ENCODE measurements at regions not wholly inside any gene's neighbourhood (a gene's known extent, or its start where the extent isn't known, plus 50 kb on each side); places are given as distances from the start of the nearest gene placed in this dataset.

DNA sequence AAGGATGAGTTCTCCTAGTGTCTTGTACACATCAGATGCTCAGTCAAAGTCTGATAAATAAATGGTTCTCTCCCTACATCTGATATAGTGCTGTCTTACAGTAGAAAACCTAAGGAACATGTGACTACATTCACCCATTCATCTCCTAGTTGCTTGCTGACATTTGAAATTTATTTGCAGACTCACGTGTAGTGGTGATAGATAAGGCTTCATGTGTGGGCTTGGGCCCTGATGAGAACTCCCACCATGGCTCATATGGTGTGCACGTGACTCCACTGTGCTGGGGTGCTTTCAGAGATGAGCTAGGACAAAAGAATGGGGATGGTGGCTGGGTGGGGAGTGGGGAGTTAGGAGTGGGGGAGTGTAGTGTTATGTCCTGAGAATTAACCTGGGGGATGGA is 287.3 kb downstream of the RPS24 start:
- intact Hi-C loops (cut with micrococcal nuclease) = no loop called here
- no peak for DNase-seq (ENCODE audit: low read depth, low spot score)
- Histone ChIP-seq H3K27ac (ENCODE audit: low read depth, low read length) (no peak overlapping the region), H2AFZ (ENCODE audit: low read depth, low read length, poor library complexity, severe bottlenecking) (no peak overlapping the region), H3K9me2 (ENCODE audit: insufficient read depth) (no peaks in the 10 kb centered on the region), H3K9ac (ENCODE audit: low read length) (no peak overlapping the region), H3K4me3 (replicated peaks in 1 of 2; ENCODE audit: low read depth in 1 of 2, low read length in 2 of 2) (no peak overlapping the region), H3K79me2 (ENCODE audit: insufficient read depth, low read length) (no peaks in the 10 kb centered on the region), H3K4me1 (ENCODE audit: control insufficient read depth in 1 of 2, insufficient read depth in 2 of 2, low read length in 2 of 2) (no peaks in the 10 kb centered on the region), H3K9me3 (ENCODE audit: control insufficient read depth in 1 of 2, insufficient read depth in 1 of 2, low read depth in 1 of 2, low read length in 2 of 2) (peaks cover 0 to 4% of the 10 kb centered on the region in 2 experiments; a peak in 1 of 4 replicates), H3K4me2 (ENCODE audit: low read length) (no peak overlapping the region), H4K20me1 (ENCODE audit: insufficient read depth) (no peaks in the 10 kb centered on the region), H3K27me3 (ENCODE audit: insufficient read depth, low read length) (no peaks in the 10 kb centered on the region), H3K36me3 (ENCODE audit: control insufficient read depth in 1 of 2, insufficient read depth in 2 of 2, low read length in 2 of 2) (no peaks in the 10 kb centered on the region)
- no peak for ATAC-seq
- POLR2A ChIA-PET = no interaction called here
- CTCF ChIA-PET = no interaction called here
- no TSS peak for BruUV-seq (replicated peaks)
- TF ChIP-seq TCF7L2 (IDR thresholded peaks at IDR 0.05; ENCODE audit: borderline replicate concordance, extremely low read depth, insufficient read depth, insufficient read length) = no peak
- no peak for TF ChIP-seq SIN3A (IDR thresholded peaks at IDR 0.05; ENCODE audit: low read depth)
- no peak for TF ChIP-seq YY1 (IDR thresholded peaks at IDR 0.05; ENCODE audit: extremely low read depth, insufficient replicate concordance, low read depth, low read length)
- RAD21 ChIA-PET (ENCODE audit: low non-redundant PET in 1 of 2, low total read pairs in 2 of 2, uncharacterized antibody in 2 of 2, unreplicated experiment in 2 of 2) = no interaction called here

- no peak for TF ChIP-seq JUND (IDR thresholded peaks at IDR 0.05)
- no peak for TF ChIP-seq ZNF274 (IDR thresholded peaks at IDR 0.05; ENCODE audit: low read depth, low read length)
These were observed 287.8 kb downstream of the RPS24 start for GRCh38 chr10:78321500-78321899.

More at GRCh38 chr10:78321500-78321899, 287.8 kb downstream of the RPS24 start:
- ATAC-seq = no peak
- CTCF ChIA-PET = no interaction called here
- Histone ChIP-seq H3K27ac (ENCODE audit: low read depth, low read length) (no peak overlapping the region), H3K36me3 (ENCODE audit: control insufficient read depth in 1 of 2, insufficient read depth in 2 of 2, low read length in 2 of 2) (no peaks in the 10 kb centered on the region), H3K27me3 (ENCODE audit: insufficient read depth, low read length) (no peaks in the 10 kb centered on the region), H3K4me1 (ENCODE audit: control insufficient read depth in 1 of 2, insufficient read depth in 2 of 2, low read length in 2 of 2) (no peaks in the 10 kb centered on the region), H3K79me2 (ENCODE audit: insufficient read depth, low read length) (no peaks in the 10 kb centered on the region), H4K20me1 (ENCODE audit: insufficient read depth) (no peaks in the 10 kb centered on the region), H3K4me3 (replicated peaks in 1 of 2; ENCODE audit: low read depth in 1 of 2, low read length in 2 of 2) (no peak overlapping the region), H3K9me3 (ENCODE audit: control insufficient read depth in 1 of 2, insufficient read depth in 1 of 2, low read depth in 1 of 2, low read length in 2 of 2) (peaks cover 0 to 7% of the 10 kb centered on the region in 2 experiments; a peak in 1 of 4 replicates), H2AFZ (ENCODE audit: low read depth, low read length, poor library complexity, severe bottlenecking) (no peak overlapping the region), H3K9ac (ENCODE audit: low read length) (no peak overlapping the region), H3K9me2 (ENCODE audit: insufficient read depth) (no peaks in the 10 kb centered on the region), H3K4me2 (ENCODE audit: low read length) (no peak overlapping the region)
- DNase-seq (ENCODE audit: low read depth, low spot score) = no peak
- BruUV-seq (replicated peaks) = no TSS peak
- POLR2A ChIA-PET = no interaction called here
- RAD21 ChIA-PET (ENCODE audit: low non-redundant PET in 1 of 2, low total read pairs in 2 of 2, uncharacterized antibody in 2 of 2, unreplicated experiment in 2 of 2) = no interaction called here
- intact Hi-C loops (cut with micrococcal nuclease) = no loop called here

Measured in HCT116 (cell line).